ENCODE measurements at regions not wholly inside any gene's neighbourhood (a gene's known extent, or its start where the extent isn't known, plus 50 kb on each side); places are given as distances from the start of the nearest gene placed in this dataset.

DNA sequence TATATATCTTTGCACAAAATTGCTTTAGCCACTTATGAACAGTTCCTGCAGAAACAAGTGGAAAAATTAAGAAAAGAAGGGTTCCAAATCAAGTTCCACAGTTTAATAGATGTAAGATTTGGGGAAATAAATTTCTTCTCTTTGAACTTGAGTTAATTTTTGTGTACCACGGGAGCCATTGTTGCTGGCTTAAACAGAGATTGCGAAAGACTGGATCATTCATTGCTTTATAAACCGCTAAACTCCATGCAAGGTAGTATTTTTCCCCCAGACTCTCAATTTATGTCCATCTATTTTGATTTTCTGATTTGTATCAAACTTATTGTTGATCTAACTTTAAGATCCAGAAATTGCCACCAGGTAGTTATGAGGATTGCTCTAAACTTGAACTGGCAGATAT lies 246.1 kb upstream of the ADGRL4 start:
- TF ChIP-seq, protein P1, sequence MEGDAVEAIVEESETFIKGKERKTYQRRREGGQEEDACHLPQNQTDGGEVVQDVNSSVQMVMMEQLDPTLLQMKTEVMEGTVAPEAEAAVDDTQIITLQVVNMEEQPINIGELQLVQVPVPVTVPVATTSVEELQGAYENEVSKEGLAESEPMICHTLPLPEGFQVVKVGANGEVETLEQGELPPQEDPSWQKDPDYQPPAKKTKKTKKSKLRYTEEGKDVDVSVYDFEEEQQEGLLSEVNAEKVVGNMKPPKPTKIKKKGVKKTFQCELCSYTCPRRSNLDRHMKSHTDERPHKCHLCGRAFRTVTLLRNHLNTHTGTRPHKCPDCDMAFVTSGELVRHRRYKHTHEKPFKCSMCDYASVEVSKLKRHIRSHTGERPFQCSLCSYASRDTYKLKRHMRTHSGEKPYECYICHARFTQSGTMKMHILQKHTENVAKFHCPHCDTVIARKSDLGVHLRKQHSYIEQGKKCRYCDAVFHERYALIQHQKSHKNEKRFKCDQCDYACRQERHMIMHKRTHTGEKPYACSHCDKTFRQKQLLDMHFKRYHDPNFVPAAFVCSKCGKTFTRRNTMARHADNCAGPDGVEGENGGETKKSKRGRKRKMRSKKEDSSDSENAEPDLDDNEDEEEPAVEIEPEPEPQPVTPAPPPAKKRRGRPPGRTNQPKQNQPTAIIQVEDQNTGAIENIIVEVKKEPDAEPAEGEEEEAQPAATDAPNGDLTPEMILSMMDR (IDR thresholded peaks at IDR 0.05; ENCODE audit: low read length) = no peak
- no peak for TF ChIP-seq EZH2 (IDR thresholded peaks at IDR 0.05; ENCODE audit: borderline replicate concordance, low read length)
